Thoracic aorta (tissue), 2 donors: ENCODE measurements at regions not wholly inside any gene's neighbourhood (a gene's known extent, or its start where the extent isn't known, plus 50 kb on each side); places are given as distances from the start of the nearest gene placed in this dataset.

Experiments
- ATAC-seq: fragments of 150-250 bp; one replicate; pipeline ENCODE4 v1.8.0; 2017; ENCODE audit warnings: low read depth; ENCODE audit not compliant: insufficient number of reproducible peaks, low FRiP score
- DNase-seq: peaks from one replicate; pipeline ENCODE4 v3.0.0-alpha.2; 2020; ENCODE audit warnings: low spot score
- H3K27ac ChIP-seq, 2 donors: fragments of 200-600 bp; sonication (generic); 1 replicate in 1 of 2; 2 replicates in 1 of 2; pipeline ENCODE4 v1.5.1; 2016; ENCODE audit warnings: mild to moderate bottlenecking in 2 of 2, moderate library complexity in 2 of 2
- H3K27me3 ChIP-seq: fragments of 200-600 bp; sonication (generic); replicated peaks from 2 replicates; pipeline ENCODE4 v1.6.0; 2016; ENCODE audit warnings: mild to moderate bottlenecking; ENCODE audit not compliant: insufficient read depth
- H3K36me3 ChIP-seq: fragments of 200-600 bp; sonication (generic); one replicate; pipeline ENCODE4 v1.5.1; 2016
- H3K4me1 ChIP-seq, 2 donors: fragments of 200-600 bp; sonication (generic); 1 replicate in 1 of 2; 2 replicates in 1 of 2; pipeline versions ENCODE4 v1.5.1 to v1.6.0; 2016; ENCODE audit warnings: low read depth in 2 of 2, mild to moderate bottlenecking in 1 of 2; ENCODE audit not compliant: control insufficient read depth in 1 of 2
- H3K4me3 ChIP-seq: fragments of 200-600 bp; sonication (generic); 2 replicates; pipeline ENCODE4 v1.5.1; 2016; ENCODE audit warnings: mild to moderate bottlenecking
- H3K9me3 ChIP-seq: fragments of 200-600 bp; sonication (generic); 2 replicates; pipeline ENCODE4 v1.5.1; 2016
- CTCF ChIP-seq: fragments of 200-600 bp; sonication (generic); IDR thresholded peaks from one replicate; pipeline ENCODE4 v1.5.1; 2019; ENCODE audit warnings: antibody characterized with exemption

GRCh38 chr4:27387711-27388110, 527.1 kb downstream of the STIM2 start:
- DNase-seq (no peak), ATAC-seq (no peak)
- H3K36me3 ChIP-seq, result no peaks in the 10 kb centered on the region
- H3K9me3 ChIP-seq, result no peaks in the 10 kb centered on the region
- no peak overlapping the region for H3K27ac ChIP-seq
- H3K27me3 ChIP-seq, result no peaks in the 10 kb centered on the region
- TF ChIP-seq CTCF, result no peak
- H3K4me3 ChIP-seq, result no peak overlapping the region
- no peaks in the 10 kb centered on the region for H3K4me1 ChIP-seq

GRCh38 chr4:27397886-27398285, 537.2 kb downstream of the STIM2 start:
- DNase-seq (no peak), ATAC-seq (no peak)
- Histone ChIP-seq H3K4me3 (no peak overlapping the region), H3K27me3 (no peaks in the 10 kb centered on the region), H3K4me1 (no peaks in the 10 kb centered on the region), H3K27ac (no peak overlapping the region), H3K36me3 (no peaks in the 10 kb centered on the region), H3K9me3 (no peaks in the 10 kb centered on the region)
- TF ChIP-seq CTCF, result no peak

- Histone ChIP-seq H3K4me3 (no peak overlapping the region), H3K4me1 (no peaks in the 10 kb centered on the region), H3K36me3 (no peaks in the 10 kb centered on the region), H3K9me3 (no peaks in the 10 kb centered on the region), H3K27ac (no peak overlapping the region), H3K27me3 (no peaks in the 10 kb centered on the region)
- no peak for TF ChIP-seq CTCF
- no peak for DNase-seq
- no peak for ATAC-seq
These were observed 538.1 kb downstream of the STIM2 start for GRCh38 chr4:27398631-27399310.

GRCh38 chr4:27407616-27408015, 547.0 kb downstream of the STIM2 start:
- Histone ChIP-seq H3K4me1 (no peaks in the 10 kb centered on the region), H3K36me3 (no peaks in the 10 kb centered on the region), H3K27me3 (no peaks in the 10 kb centered on the region), H3K4me3 (no peak overlapping the region), H3K9me3 (no peaks in the 10 kb centered on the region), H3K27ac (no peak overlapping the region)
- ATAC-seq (no peak), DNase-seq (no peak)
- no peak for TF ChIP-seq CTCF

- Histone ChIP-seq H3K27me3 (no peaks in the 10 kb centered on the region), H3K36me3 (no peaks in the 10 kb centered on the region), H3K9me3 (no peaks in the 10 kb centered on the region), H3K4me3 (no peak overlapping the region), H3K4me1 (no peaks in the 10 kb centered on the region), H3K27ac (no peak overlapping the region)
- TF ChIP-seq CTCF, result no peak
- ATAC-seq, result no peak
- DNase-seq, result no peak
These were observed 552.0 kb downstream of the STIM2 start for GRCh38 chr4:27412613-27413012.
